ENCODE measurements at regions not wholly inside any gene's neighbourhood (a gene's known extent, or its start where the extent isn't known, plus 50 kb on each side); places are given as distances from the start of the nearest gene placed in this dataset.
A peak's percentile ranks its signal among the peaks of the same experiment; 100 is the strongest.

- TF ChIP-seq PRDM2 (tag by site-specific recombination; IDR thresholded peaks at IDR 0.05; ENCODE audit: borderline replicate concordance) (no peak), ZNF248 (tag by site-specific recombination; IDR thresholded peaks at IDR 0.05) (no peak), ZNF449 (tag by site-specific recombination; IDR thresholded peaks at IDR 0.05) (peak; percentile 26; the same call in 1 of the 2 replicates), ZNF292 (tag by site-specific recombination; IDR thresholded peaks at IDR 0.05; ENCODE audit: borderline replicate concordance, low read depth) (no peak), PRDM1 (tag by site-specific recombination; IDR thresholded peaks at IDR 0.05) (no peak), HOXA7 (CRISPR knock-in tag; IDR thresholded peaks at IDR 0.05; ENCODE audit: borderline replicate concordance) (no peak), GFI1B (tag by site-specific recombination; IDR thresholded peaks at IDR 0.05) (peak; percentile 79), SP3 (tag by site-specific recombination; IDR thresholded peaks at IDR 0.05) (no peak), ZNF76 (tag by site-specific recombination; IDR thresholded peaks at IDR 0.05; ENCODE audit: borderline replicate concordance, low read depth) (no peak), SP7 (tag by site-specific recombination; IDR thresholded peaks at IDR 0.05) (peak; percentile 90), OSR2 (tag by site-specific recombination; IDR thresholded peaks at IDR 0.05) (peak; percentile 58), ZNF223 (tag by site-specific recombination; IDR thresholded peaks at IDR 0.05) (no peak), ZNF398 (tag by site-specific recombination; IDR thresholded peaks at IDR 0.05) (peak; percentile 86), ZNF624 (tag by site-specific recombination; IDR thresholded peaks at IDR 0.05) (no peak), ZNF747 (tag by site-specific recombination; IDR thresholded peaks at IDR 0.05) (no peak), ZNF830 (tag by site-specific recombination; IDR thresholded peaks at IDR 0.05; ENCODE audit: low read depth) (no peak), ZNF394 (tag by site-specific recombination; IDR thresholded peaks at IDR 0.05; ENCODE audit: borderline replicate concordance) (peak; percentile 90), ZBTB49 (tag by site-specific recombination; IDR thresholded peaks at IDR 0.05; ENCODE audit: low read depth) (no peak), ZNF354C (tag by site-specific recombination; IDR thresholded peaks at IDR 0.05; ENCODE audit: borderline replicate concordance, low read depth) (no peak), ZEB2 (tag by site-specific recombination; IDR thresholded peaks at IDR 0.05) (peak; percentile 98), ZNF391 (tag by site-specific recombination; IDR thresholded peaks at IDR 0.05; ENCODE audit: borderline replicate concordance, low read depth) (no peak), ZNF24 (tag by site-specific recombination; IDR thresholded peaks at IDR 0.05) (peak; percentile 95), KLF9 (tag by site-specific recombination; IDR thresholded peaks at IDR 0.05; ENCODE audit: low read depth) (no peak), ZNF521 (tag by site-specific recombination; IDR thresholded peaks at IDR 0.05) (no peak), BCL6B (tag by site-specific recombination; IDR thresholded peaks at IDR 0.05) (peak; percentile 39; the same call in 1 of the 2 replicates), ZNF426 (tag by site-specific recombination; IDR thresholded peaks at IDR 0.05) (no peak), ZBTB8A (tag by site-specific recombination; IDR thresholded peaks at IDR 0.05) (peak; percentile 55; the same call in 1 of the 2 replicates), SCRT1 (tag by site-specific recombination; IDR thresholded peaks at IDR 0.05; ENCODE audit: borderline replicate concordance) (no peak), ZNF121 (tag by site-specific recombination; IDR thresholded peaks at IDR 0.05) (no peak)
These were observed 55.5 kb upstream of the TRIM67 start (continued) for GRCh38 chr1:231106347-231106746.

Measured in HEK293 (cell line).